HG03520 (cell line): ENCODE measurements at regions not wholly inside any gene's neighbourhood (a gene's known extent, or its start where the extent isn't known, plus 50 kb on each side); places are given as distances from the start of the nearest gene placed in this dataset.
"Not testable (repeated sequence)": the region's sequence is repeated elsewhere in the genome, so short reads cannot be mapped to it uniquely, and the experiment has no call there.

Experiments
- ATAC-seq: cut with Tn5 transposase; IDR thresholded peaks from one replicate; pipeline ENCODE4 v1.9.1; 2021; ENCODE audit warnings: mild to moderate bottlenecking, moderate library complexity; ENCODE audit not compliant: unreplicated experiment

GRCh38 chr2:51335087-51336058, 303.4 kb upstream of the NRXN1 start:
- ATAC-seq: no peak

- no peak for ATAC-seq
These were observed 297.6 kb upstream of the NRXN1 start for GRCh38 chr2:51329512-51329911.

GRCh38 chr2:51324051-51324450, 292.1 kb upstream of the NRXN1 start:
- ATAC-seq: no peak

- ATAC-seq: no peak
These were observed 290.7 kb upstream of the NRXN1 start for GRCh38 chr2:51322613-51323012.

- no peak for ATAC-seq
These were observed 272.4 kb upstream of the NRXN1 start for GRCh38 chr2:51304311-51304710.

- no peak for ATAC-seq
These were observed 269.4 kb upstream of the NRXN1 start for GRCh38 chr2:51301381-51301780.

- ATAC-seq: no peak
These were observed 267.4 kb upstream of the NRXN1 start for GRCh38 chr2:51299370-51299769.

GRCh38 chr2:51297488-51297887, 265.6 kb upstream of the NRXN1 start:
- ATAC-seq: no peak

GRCh38 chr2:51293566-51294200, 261.8 kb upstream of the NRXN1 start:
- ATAC-seq: no peak

- ATAC-seq: no peak
These were observed 260.0 kb upstream of the NRXN1 start for GRCh38 chr2:51291762-51292551.

GRCh38 chr2:51290725-51291124, 258.8 kb upstream of the NRXN1 start:
- no peak for ATAC-seq

GRCh38 chr2:51289045-51289444, 257.1 kb upstream of the NRXN1 start:
- no peak for ATAC-seq

- ATAC-seq: no peak
These were observed 236.3 kb upstream of the NRXN1 start for GRCh38 chr2:51268191-51268590.

GRCh38 chr2:51265539-51265938, 233.6 kb upstream of the NRXN1 start:
- ATAC-seq: no peak

GRCh38 chr2:51263951-51264350, 232.0 kb upstream of the NRXN1 start:
- ATAC-seq: no peak

GRCh38 chr2:51263101-51263500, 231.2 kb upstream of the NRXN1 start:
- not testable (repeated sequence) for ATAC-seq

- ATAC-seq: no peak
These were observed 226.4 kb upstream of the NRXN1 start for GRCh38 chr2:51258301-51258700.

GRCh38 chr2:51256736-51257135, 224.8 kb upstream of the NRXN1 start:
- ATAC-seq: no peak

- ATAC-seq: no peak
These were observed 219.4 kb upstream of the NRXN1 start for GRCh38 chr2:51251356-51251755.

- ATAC-seq: no peak
These were observed 215.4 kb upstream of the NRXN1 start for GRCh38 chr2:51247252-51247805.

- no peak for ATAC-seq
These were observed 212.1 kb upstream of the NRXN1 start for GRCh38 chr2:51243892-51244535.
